A673 (cell line): ENCODE measurements at regions not wholly inside any gene's neighbourhood (a gene's known extent, or its start where the extent isn't known, plus 50 kb on each side); places are given as distances from the start of the nearest gene placed in this dataset.

Source experiments
- EZH2 ChIP-seq: fragments of 200-600 bp; sonication (generic); IDR thresholded peaks from 2 replicates; pipeline ENCODE4 v1.6.1; 2017; ENCODE audit warnings: borderline replicate concordance, low read depth, mild to moderate bottlenecking, mixed read lengths, antibody characterized with exemption, low read length; ENCODE audit not compliant: poor library complexity, severe bottlenecking
- TF ChIP-seq, protein P1 (sequence below): fragments of 300-800, 200-600 bp; sonication (generic); conservative IDR thresholded peaks from 2 replicates; pipeline ENCODE4 v1.5.1; 2017; ENCODE audit warnings: low read depth, mild to moderate bottlenecking, antibody characterized with exemption, low read length, moderate library complexity, mixed read lengths

GRCh38 chr3:83074485-83074884 lies 1313.0 kb upstream of the GBE1 start:
- no peak for TF ChIP-seq EZH2
- TF ChIP-seq, protein P1, sequence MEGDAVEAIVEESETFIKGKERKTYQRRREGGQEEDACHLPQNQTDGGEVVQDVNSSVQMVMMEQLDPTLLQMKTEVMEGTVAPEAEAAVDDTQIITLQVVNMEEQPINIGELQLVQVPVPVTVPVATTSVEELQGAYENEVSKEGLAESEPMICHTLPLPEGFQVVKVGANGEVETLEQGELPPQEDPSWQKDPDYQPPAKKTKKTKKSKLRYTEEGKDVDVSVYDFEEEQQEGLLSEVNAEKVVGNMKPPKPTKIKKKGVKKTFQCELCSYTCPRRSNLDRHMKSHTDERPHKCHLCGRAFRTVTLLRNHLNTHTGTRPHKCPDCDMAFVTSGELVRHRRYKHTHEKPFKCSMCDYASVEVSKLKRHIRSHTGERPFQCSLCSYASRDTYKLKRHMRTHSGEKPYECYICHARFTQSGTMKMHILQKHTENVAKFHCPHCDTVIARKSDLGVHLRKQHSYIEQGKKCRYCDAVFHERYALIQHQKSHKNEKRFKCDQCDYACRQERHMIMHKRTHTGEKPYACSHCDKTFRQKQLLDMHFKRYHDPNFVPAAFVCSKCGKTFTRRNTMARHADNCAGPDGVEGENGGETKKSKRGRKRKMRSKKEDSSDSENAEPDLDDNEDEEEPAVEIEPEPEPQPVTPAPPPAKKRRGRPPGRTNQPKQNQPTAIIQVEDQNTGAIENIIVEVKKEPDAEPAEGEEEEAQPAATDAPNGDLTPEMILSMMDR = no peak
